DMS 273 treated with DMSO at 0.1 percent for 48 hours (cell line): ENCODE measurements at regions not wholly inside any gene's neighbourhood (a gene's known extent, or its start where the extent isn't known, plus 50 kb on each side); places are given as distances from the start of the nearest gene placed in this dataset.
"Not testable (repeated sequence)": the region's sequence is repeated elsewhere in the genome, so short reads cannot be mapped to it uniquely, and the experiment has no call there.

Experiments
- DNase-seq: peaks from one replicate; lab custom pipeline; 2025; lab: John Stamatoyannopoulos, UW

GRCh38 chr1:34369701-34370455 lies 193.2 kb downstream of the C1orf94 start:
- DNase-seq, result no peak

- no peak for DNase-seq
These were observed 194.0 kb downstream of the C1orf94 start for GRCh38 chr1:34370748-34371147.

GRCh38 chr1:34371179-34371578 lies 194.5 kb downstream of the C1orf94 start:
- not testable (repeated sequence) for DNase-seq

- no peak for DNase-seq
These were observed 195.3 kb downstream of the C1orf94 start for GRCh38 chr1:34371829-34372532.

GRCh38 chr1:34372891-34373290 lies 196.2 kb downstream of the C1orf94 start:
- no peak for DNase-seq

GRCh38 chr1:34373912-34374311 lies 197.2 kb downstream of the C1orf94 start:
- DNase-seq, result no peak

- no peak for DNase-seq
These were observed 199.8 kb downstream of the C1orf94 start for GRCh38 chr1:34376531-34376930.

GRCh38 chr1:34378968-34379856 lies 202.5 kb downstream of the C1orf94 start:
- no peak for DNase-seq

- no peak for DNase-seq
These were observed 203.2 kb downstream of the C1orf94 start for GRCh38 chr1:34379911-34380310.

GRCh38 chr1:34380526-34381124 lies 203.9 kb downstream of the C1orf94 start:
- DNase-seq, result no peak

- DNase-seq, result no peak
These were observed 213.3 kb downstream of the C1orf94 start for GRCh38 chr1:34389974-34390373.

- DNase-seq, result no peak
These were observed 219.3 kb downstream of the C1orf94 start for GRCh38 chr1:34396042-34396441.

- DNase-seq, result peak; percentile 30
These were observed 221.7 kb downstream of the C1orf94 start for GRCh38 chr1:34398241-34398915.

- no peak for DNase-seq
These were observed 222.2 kb downstream of the C1orf94 start for GRCh38 chr1:34398916-34399275.

GRCh38 chr1:34400675-34401074 lies 224.0 kb downstream of the C1orf94 start:
- DNase-seq, result no peak

GRCh38 chr1:34403156-34403555 lies 226.4 kb downstream of the C1orf94 start:
- no peak for DNase-seq

GRCh38 chr1:34404804-34405203 lies 228.1 kb downstream of the C1orf94 start:
- no peak for DNase-seq

- no peak for DNase-seq
These were observed 228.7 kb downstream of the C1orf94 start for GRCh38 chr1:34405266-34405959.

GRCh38 chr1:34406377-34406776 lies 229.7 kb downstream of the C1orf94 start:
- DNase-seq, result no peak

GRCh38 chr1:34406833-34407539 lies 230.3 kb downstream of the C1orf94 start:
- DNase-seq, result peak; percentile 81
